Keratinocyte (primary cell): ENCODE measurements at regions not wholly inside any gene's neighbourhood (a gene's known extent, or its start where the extent isn't known, plus 50 kb on each side); places are given as distances from the start of the nearest gene placed in this dataset.

Experiments
- DNase-seq: peaks from one replicate; pipeline ENCODE4 v3.0.0-alpha.2; 2011; ENCODE audit warnings: low read depth, missing footprints, low spot score
- FAIRE-seq: peaks from 2 replicates; lab custom pipeline; 2011; peaks lifted over from hg19 to GRCh38; lab: Jason Lieb, UNC
- H2AFZ ChIP-seq: 2 replicates; pipeline ENCODE4 v1.6.0; 2012; ENCODE audit warnings: low read length, control low read depth, inconsistent platforms; ENCODE audit not compliant: control insufficient read depth
- H3K27ac ChIP-seq: 2 replicates; pipeline ENCODE4 v1.5.1; 2011; ENCODE audit warnings: low read length; ENCODE audit not compliant: control insufficient read depth, insufficient read depth
- H3K27me3 ChIP-seq: 3 replicates; pipeline ENCODE4 v1.6.0; 2011; ENCODE audit warnings: low read length; ENCODE audit not compliant: control insufficient read depth, insufficient read depth; ENCODE audit errors: extremely low read depth
- H3K36me3 ChIP-seq, 2 experiments: 2 replicates in 1 of 2; 3 replicates in 1 of 2; pipeline ENCODE4 v1.5.1; 2011; ENCODE audit warnings: low read length in 2 of 2, mild to moderate bottlenecking in 1 of 2; ENCODE audit not compliant: control insufficient read depth in 2 of 2, insufficient read depth in 2 of 2; ENCODE audit errors: extremely low read depth in 1 of 2
- H3K4me1 ChIP-seq: 3 replicates; pipeline ENCODE4 v1.5.1; 2011; ENCODE audit warnings: low read length; ENCODE audit not compliant: control insufficient read depth, insufficient read depth; ENCODE audit errors: extremely low read depth
- H3K4me2 ChIP-seq: 3 replicates; pipeline ENCODE4 v1.6.0; 2011; ENCODE audit warnings: low read depth, low read length; ENCODE audit not compliant: control insufficient read depth, insufficient read depth; ENCODE audit errors: extremely low read depth
- H3K4me3 ChIP-seq, 3 experiments: fragments of 200-600 bp in 1 of 3; sonication (generic) in 1 of 3; 2 replicates in 2 of 3; 3 replicates in 1 of 3; pipeline ENCODE4 v1.5.1; 2011 to 2016; ENCODE audit warnings: low read length in 3 of 3, mild to moderate bottlenecking in 3 of 3, control low read depth in 2 of 3, inconsistent platforms in 1 of 3, low read depth in 1 of 3, mixed read lengths in 1 of 3, mixed run types in 1 of 3, moderate library complexity in 1 of 3; ENCODE audit not compliant: control insufficient read depth in 2 of 3, insufficient read depth in 2 of 3; ENCODE audit errors: extremely low read depth in 1 of 3
- H3K79me2 ChIP-seq: 2 replicates; pipeline ENCODE4 v1.6.0; 2012; ENCODE audit warnings: low read length; ENCODE audit not compliant: control insufficient read depth, insufficient read depth
- H3K9ac ChIP-seq: 3 replicates; pipeline ENCODE4 v1.6.0; 2011; ENCODE audit warnings: low read length; ENCODE audit not compliant: control insufficient read depth, insufficient read depth; ENCODE audit errors: extremely low read depth
- H3K9me1 ChIP-seq: 3 replicates; pipeline ENCODE4 v1.6.0; 2011; ENCODE audit warnings: low read length; ENCODE audit not compliant: control insufficient read depth, insufficient read depth; ENCODE audit errors: extremely low read depth
- H3K9me3 ChIP-seq: 2 replicates; pipeline ENCODE4 v1.5.1; 2012; ENCODE audit warnings: low read depth, low read length; ENCODE audit not compliant: control insufficient read depth
- H4K20me1 ChIP-seq: 3 replicates; pipeline ENCODE4 v1.6.0; 2011; ENCODE audit warnings: low read length; ENCODE audit not compliant: control insufficient read depth, insufficient read depth; ENCODE audit errors: extremely low read depth
- EZH2 ChIP-seq: IDR thresholded peaks from one replicate; pipeline ENCODE4 v1.6.1; 2012; ENCODE audit warnings: inconsistent platforms, mild to moderate bottlenecking, low read length, moderate library complexity
- dilution Hi-C: fragments of 300-500 bp; cut with MboI; formaldehyde crosslinking; loops from one replicate; pipeline ENCODE4 v1.7.0; 2020; ENCODE audit warnings: low sequenced_read_pairs; ENCODE audit not compliant: extremely low pct_ligation_motif_present
- TF ChIP-seq, protein P1 (sequence below), 3 experiments: IDR thresholded peaks in 1 of 3; conservative IDR thresholded peaks in 1 of 3; optimal IDR thresholded peaks in 1 of 3; 2 replicates in 2 of 3; 3 replicates in 1 of 3; pipeline versions ENCODE3 to v1.5.1; 2011; ENCODE audit warnings: low read length in 3 of 3, mild to moderate bottlenecking in 3 of 3, moderate library complexity in 2 of 3, control low read depth in 1 of 3, inconsistent platforms in 1 of 3; ENCODE audit not compliant: insufficient read depth in 2 of 3; ENCODE audit errors: extremely low read depth in 1 of 3

- Histone ChIP-seq H3K27ac (no peak overlapping the region), H3K9me1 (no peaks in the 10 kb centered on the region), H3K4me2 (no peak overlapping the region), H3K4me3 (no peak overlapping the region), H4K20me1 (no peaks in the 10 kb centered on the region), H3K36me3 (no peaks in the 10 kb centered on the region), H3K4me1 (no peaks in the 10 kb centered on the region), H3K9ac (no peak overlapping the region), H3K27me3 (no peaks in the 10 kb centered on the region), H3K79me2 (no peaks in the 10 kb centered on the region), H2AFZ (no peak overlapping the region), H3K9me3 (no peaks in the 10 kb centered on the region)
- no peak for FAIRE-seq
- dilution Hi-C loops: no loop called here
- no peak for DNase-seq
- TF ChIP-seq, protein P1, sequence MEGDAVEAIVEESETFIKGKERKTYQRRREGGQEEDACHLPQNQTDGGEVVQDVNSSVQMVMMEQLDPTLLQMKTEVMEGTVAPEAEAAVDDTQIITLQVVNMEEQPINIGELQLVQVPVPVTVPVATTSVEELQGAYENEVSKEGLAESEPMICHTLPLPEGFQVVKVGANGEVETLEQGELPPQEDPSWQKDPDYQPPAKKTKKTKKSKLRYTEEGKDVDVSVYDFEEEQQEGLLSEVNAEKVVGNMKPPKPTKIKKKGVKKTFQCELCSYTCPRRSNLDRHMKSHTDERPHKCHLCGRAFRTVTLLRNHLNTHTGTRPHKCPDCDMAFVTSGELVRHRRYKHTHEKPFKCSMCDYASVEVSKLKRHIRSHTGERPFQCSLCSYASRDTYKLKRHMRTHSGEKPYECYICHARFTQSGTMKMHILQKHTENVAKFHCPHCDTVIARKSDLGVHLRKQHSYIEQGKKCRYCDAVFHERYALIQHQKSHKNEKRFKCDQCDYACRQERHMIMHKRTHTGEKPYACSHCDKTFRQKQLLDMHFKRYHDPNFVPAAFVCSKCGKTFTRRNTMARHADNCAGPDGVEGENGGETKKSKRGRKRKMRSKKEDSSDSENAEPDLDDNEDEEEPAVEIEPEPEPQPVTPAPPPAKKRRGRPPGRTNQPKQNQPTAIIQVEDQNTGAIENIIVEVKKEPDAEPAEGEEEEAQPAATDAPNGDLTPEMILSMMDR (optimal IDR thresholded peaks at IDR 0.05 in 1 of 3, IDR thresholded peaks at IDR 0.05 in 1 of 3, conservative IDR thresholded peaks at IDR 0.05 in 1 of 3; ENCODE audit: extremely low read depth in 1 of 3, insufficient read depth in 2 of 3, low read length in 3 of 3): no peak
- no peak for TF ChIP-seq EZH2
Measured at GRCh38 chr1:194215448-194215847, 1029.0 kb upstream of the B3GALT2 start.

DNA sequence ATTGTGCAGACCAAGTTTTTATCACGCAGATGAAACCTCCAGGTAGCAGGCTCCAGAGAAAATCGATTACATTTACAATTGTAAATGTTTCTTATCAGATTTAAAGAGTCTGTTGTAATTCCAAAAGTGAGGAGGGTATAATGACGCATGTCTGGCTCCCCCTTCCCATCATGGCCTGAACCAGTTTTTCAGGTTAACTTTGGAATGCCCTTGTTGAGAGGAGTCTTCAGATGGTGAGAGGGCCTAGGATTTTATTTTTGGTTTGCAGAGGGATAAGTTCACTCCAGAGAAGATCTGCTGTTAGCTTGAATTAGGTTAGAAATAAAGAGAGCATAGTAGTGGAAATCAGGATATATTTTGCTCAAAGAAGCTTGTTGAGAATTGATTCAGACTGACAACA is 1028.3 kb upstream of the B3GALT2 start:
- Histone ChIP-seq H3K4me1 (no peaks in the 10 kb centered on the region), H3K27ac (no peak overlapping the region), H3K4me3 (no peak overlapping the region), H3K9ac (no peak overlapping the region), H4K20me1 (no peaks in the 10 kb centered on the region), H3K79me2 (no peaks in the 10 kb centered on the region), H3K9me3 (no peaks in the 10 kb centered on the region), H2AFZ (no peak overlapping the region), H3K4me2 (no peak overlapping the region), H3K9me1 (no peaks in the 10 kb centered on the region), H3K36me3 (no peaks in the 10 kb centered on the region), H3K27me3 (no peaks in the 10 kb centered on the region)
- TF ChIP-seq, protein P1 (optimal IDR thresholded peaks at IDR 0.05 in 1 of 3, IDR thresholded peaks at IDR 0.05 in 1 of 3, conservative IDR thresholded peaks at IDR 0.05 in 1 of 3; ENCODE audit: extremely low read depth in 1 of 3, insufficient read depth in 2 of 3, low read length in 3 of 3): no peak
- TF ChIP-seq EZH2: no peak
- FAIRE-seq: no peak
- no peak for DNase-seq
- dilution Hi-C loops: no loop called here
